ENCODE measurements at regions not wholly inside any gene's neighbourhood (a gene's known extent, or its start where the extent isn't known, plus 50 kb on each side); places are given as distances from the start of the nearest gene placed in this dataset.

GRCh38 chrX:67872958-67873357, 329.1 kb downstream of the AR start:
- Histone ChIP-seq H3K9me3 (ENCODE audit: insufficient read depth, low read length) (no peaks in the 10 kb centered on the region), H2AFZ (ENCODE audit: low read depth, low read length) (no peak overlapping the region), H3K4me2 (ENCODE audit: low read length) (no peak overlapping the region), H4K20me1 (ENCODE audit: insufficient read depth, low read length) (no peaks in the 10 kb centered on the region), H3K27ac (ENCODE audit: low read length) (no peak overlapping the region), H3K4me3 (ENCODE audit: low read length) (no peak overlapping the region), H3K79me2 (ENCODE audit: low read length) (no peaks in the 10 kb centered on the region), H3K4me1 (ENCODE audit: low read length) (no peaks in the 10 kb centered on the region), H3K27me3 (ENCODE audit: low read depth, low read length) (no peaks in the 10 kb centered on the region), H3K9ac (ENCODE audit: low read length) (no peak overlapping the region), H3K36me3 (replicated peaks; ENCODE audit: low read depth, low read length) (no peaks in the 10 kb centered on the region)
- TF ChIP-seq CTCF (IDR thresholded peaks at IDR 0.05; ENCODE audit: low read depth, low read length) (no peak), EZH2phosphoT487 (IDR thresholded peaks at IDR 0.05; ENCODE audit: low read depth) (no peak)

- no peak overlapping the region for H3K4me2 ChIP-seq (ENCODE audit: low read length)
- no peak overlapping the region for H3K27ac ChIP-seq (ENCODE audit: low read length)
- H3K27me3 ChIP-seq (ENCODE audit: low read depth, low read length) = no peaks in the 10 kb centered on the region
- no peak overlapping the region for H2AFZ ChIP-seq (ENCODE audit: low read depth, low read length)
- no peak overlapping the region for H3K4me3 ChIP-seq (ENCODE audit: low read length)
- no peaks in the 10 kb centered on the region for H4K20me1 ChIP-seq (ENCODE audit: insufficient read depth, low read length)
- H3K9ac ChIP-seq (ENCODE audit: low read length) = no peak overlapping the region
- no peaks in the 10 kb centered on the region for H3K79me2 ChIP-seq (ENCODE audit: low read length)
- TF ChIP-seq CTCF (IDR thresholded peaks at IDR 0.05; ENCODE audit: low read depth, low read length) (no peak), EZH2phosphoT487 (IDR thresholded peaks at IDR 0.05; ENCODE audit: low read depth) (no peak)
- no peaks in the 10 kb centered on the region for H3K4me1 ChIP-seq (ENCODE audit: low read length)
- H3K36me3 ChIP-seq (replicated peaks; ENCODE audit: low read depth, low read length) = no peaks in the 10 kb centered on the region
- H3K9me3 ChIP-seq (ENCODE audit: insufficient read depth, low read length) = no peaks in the 10 kb centered on the region
Measured at GRCh38 chrX:67892401-67892800, 348.6 kb downstream of the AR start.

GRCh38 chrX:67893931-67894330, 350.1 kb downstream of the AR start:
- Histone ChIP-seq H3K9me3 (ENCODE audit: insufficient read depth, low read length) (no peaks in the 10 kb centered on the region), H2AFZ (ENCODE audit: low read depth, low read length) (no peak overlapping the region), H3K36me3 (replicated peaks; ENCODE audit: low read depth, low read length) (no peaks in the 10 kb centered on the region), H3K4me2 (ENCODE audit: low read length) (no peak overlapping the region), H3K4me3 (ENCODE audit: low read length) (no peak overlapping the region), H4K20me1 (ENCODE audit: insufficient read depth, low read length) (no peaks in the 10 kb centered on the region), H3K27ac (ENCODE audit: low read length) (no peak overlapping the region), H3K27me3 (ENCODE audit: low read depth, low read length) (no peaks in the 10 kb centered on the region), H3K9ac (ENCODE audit: low read length) (no peak overlapping the region), H3K79me2 (ENCODE audit: low read length) (no peaks in the 10 kb centered on the region), H3K4me1 (ENCODE audit: low read length) (no peaks in the 10 kb centered on the region)
- no peak for TF ChIP-seq EZH2phosphoT487 (IDR thresholded peaks at IDR 0.05; ENCODE audit: low read depth)
- TF ChIP-seq CTCF (IDR thresholded peaks at IDR 0.05; ENCODE audit: low read depth, low read length) = no peak

- no peaks in the 10 kb centered on the region for H3K27me3 ChIP-seq (ENCODE audit: low read depth, low read length)
- H3K4me1 ChIP-seq (ENCODE audit: low read length) = peaks cover 14% of the 10 kb centered on the region
- H3K36me3 ChIP-seq (replicated peaks; ENCODE audit: low read depth, low read length) = no peaks in the 10 kb centered on the region
- H2AFZ ChIP-seq (ENCODE audit: low read depth, low read length) = no peak overlapping the region
- TF ChIP-seq CTCF (IDR thresholded peaks at IDR 0.05; ENCODE audit: low read depth, low read length) = no peak
- TF ChIP-seq EZH2phosphoT487 (IDR thresholded peaks at IDR 0.05; ENCODE audit: low read depth) = no peak
- no peak overlapping the region for H3K4me3 ChIP-seq (ENCODE audit: low read length)
- H4K20me1 ChIP-seq (ENCODE audit: insufficient read depth, low read length) = no peaks in the 10 kb centered on the region
- H3K27ac ChIP-seq (ENCODE audit: low read length) = no peak overlapping the region
- no peak overlapping the region for H3K9ac ChIP-seq (ENCODE audit: low read length)
- H3K79me2 ChIP-seq (ENCODE audit: low read length) = no peaks in the 10 kb centered on the region
- no peaks in the 10 kb centered on the region for H3K9me3 ChIP-seq (ENCODE audit: insufficient read depth, low read length)
- H3K4me2 ChIP-seq (ENCODE audit: low read length) = peak overlapping the region; percentile 46
Measured at GRCh38 chrX:67917421-67918010, 373.7 kb downstream of the AR start.
